B cell (primary cell): ENCODE measurements at regions not wholly inside any gene's neighbourhood (a gene's known extent, or its start where the extent isn't known, plus 50 kb on each side); places are given as distances from the start of the nearest gene placed in this dataset.

ENCODE experiments used
- ATAC-seq: fragments of 200-7000 bp; cut with Tn5 transposase; one replicate; pipeline ENCODE4 v1.10.0; 2021; ENCODE audit warnings: low read depth, mild to moderate bottlenecking, moderate number of reproducible peaks, moderate library complexity
- CTCF ChIA-PET: fragments of 350-600 bp; sonication (Branson Sonifier 250); formaldehyde crosslinking; loops from one replicate; lab custom pipeline; 2021; ENCODE audit warnings: antibody characterized with exemption, inconsistent platforms; lab: Charles Lee
- POLR2A ChIA-PET: fragments of 350-600 bp; sonication (Branson Sonifier 250); formaldehyde crosslinking; loops from one replicate; lab custom pipeline; 2021; ENCODE audit warnings: antibody characterized with exemption; lab: Charles Lee
- DNase-seq: peaks from one replicate; pipeline ENCODE4 v3.0.0; 2013
- H2AFZ ChIP-seq: 2 replicates; pipeline ENCODE4 v1.6.1; 2012; ENCODE audit warnings: mild to moderate bottlenecking, low read depth, low read length; ENCODE audit not compliant: insufficient read depth, poor library complexity, severe bottlenecking
- H3K27ac ChIP-seq, 2 donors: 1 replicate in 1 of 2; 2 replicates in 1 of 2; pipeline ENCODE4 v1.5.1; 2012 to 2013; ENCODE audit warnings: low read length in 2 of 2, mild to moderate bottlenecking in 2 of 2, moderate library complexity in 1 of 2
- H3K27me3 ChIP-seq, 4 experiments: fragments of 200-600 bp in 1 of 4; sonication (generic) in 1 of 4; replicated peaks in 1 of 4; 1 replicate in 2 of 4; 2 replicates in 2 of 4; pipeline versions ENCODE4 v1.6.1 to v1.7.0; 2013 to 2016; ENCODE audit warnings: low read length in 3 of 4, mild to moderate bottlenecking in 2 of 4, mixed read lengths in 1 of 4, moderate library complexity in 1 of 4; ENCODE audit not compliant: insufficient read depth in 4 of 4, control insufficient read depth in 3 of 4; ENCODE audit errors: control extremely low read depth in 1 of 4
- H3K36me3 ChIP-seq, 2 experiments: replicated peaks in 1 of 2; 1 replicate in 1 of 2; 2 replicates in 1 of 2; pipeline versions ENCODE4 v1.6.1 to v1.7.1; 2013; ENCODE audit warnings: low read length in 1 of 2; ENCODE audit not compliant: insufficient read depth in 2 of 2, control insufficient read depth in 1 of 2; ENCODE audit errors: control extremely low read depth in 1 of 2, extremely low read depth in 1 of 2
- H3K4me1 ChIP-seq, 2 donors: fragments of 200-600 bp in 1 of 2; sonication (generic) in 1 of 2; 1 replicate in 1 of 2; 2 replicates in 1 of 2; pipeline versions ENCODE4 v1.5.1 to v1.6.1; 2013 to 2017; ENCODE audit warnings: low read length in 2 of 2; ENCODE audit not compliant: control insufficient read depth in 2 of 2, insufficient read depth in 2 of 2
- H3K4me2 ChIP-seq: replicated peaks from 2 replicates; pipeline ENCODE3; 2012; ENCODE audit warnings: mild to moderate bottlenecking, low read depth, low read length; ENCODE audit not compliant: poor library complexity, severe bottlenecking
- H3K4me3 ChIP-seq, 5 experiments: fragments of 200-600 bp in 1 of 5; sonication (generic) in 1 of 5; 1 replicate in 3 of 5; 2 replicates in 2 of 5; pipeline versions ENCODE4 v1.5.1 to v1.7.0; 2011 to 2016; ENCODE audit warnings: low read length in 4 of 5, mild to moderate bottlenecking in 4 of 5, low read depth in 2 of 5, control low read depth in 1 of 5, moderate library complexity in 1 of 5; ENCODE audit not compliant: insufficient read depth in 1 of 5; ENCODE audit errors: control extremely low read depth in 1 of 5, extremely low read depth in 1 of 5
- H3K79me2 ChIP-seq: fragments of 200-600 bp; sonication (generic); one replicate; pipeline ENCODE4 v1.6.0; 2016; ENCODE audit warnings: low read length; ENCODE audit not compliant: control insufficient read depth, insufficient read depth
- H3K9ac ChIP-seq: fragments of 200-600 bp; sonication (generic); 2 replicates; pipeline ENCODE4 v1.6.1; 2017; ENCODE audit warnings: mild to moderate bottlenecking, low read length, moderate library complexity
- H3K9me3 ChIP-seq, 3 donors: one replicate each; pipeline versions ENCODE4 v1.6.1 to v1.7.1; 2013; ENCODE audit warnings: low read length in 2 of 3; ENCODE audit not compliant: control insufficient read depth in 2 of 3, insufficient read depth in 1 of 3; ENCODE audit errors: control extremely low read depth in 1 of 3
- H4K20me1 ChIP-seq: 2 replicates; pipeline ENCODE4 v1.6.0; 2012; ENCODE audit warnings: mild to moderate bottlenecking, low read length; ENCODE audit not compliant: insufficient read depth, control insufficient read depth, poor library complexity, severe bottlenecking
- H3K27ac Mint-ChIP-seq: one replicate; pipeline ENCODE4 v1.8.0; 2021; ENCODE audit warnings: mixed read lengths
- H3K27me3 Mint-ChIP-seq: one replicate; pipeline ENCODE4 v1.8.0; 2021; ENCODE audit warnings: mixed read lengths
- H3K4me1 Mint-ChIP-seq: one replicate; pipeline ENCODE4 v1.8.0; 2021; ENCODE audit warnings: mixed read lengths
- H3K4me3 Mint-ChIP-seq: one replicate; pipeline ENCODE4 v1.8.0; 2021; ENCODE audit warnings: mixed read lengths
- H3K9me3 Mint-ChIP-seq: one replicate; pipeline ENCODE4 v1.8.0; 2022; ENCODE audit warnings: mixed read lengths; ENCODE audit not compliant: insufficient read depth
- CTCF ChIP-seq: fragments of 200-600 bp; IDR thresholded peaks from one replicate; pipeline ENCODE4 v1.8.0; 2022; ENCODE audit warnings: antibody characterized with exemption, mild to moderate bottlenecking
- EZH2 ChIP-seq: IDR thresholded peaks from 2 replicates; pipeline ENCODE4 v1.6.1; 2012; ENCODE audit warnings: borderline replicate concordance, low read depth, mild to moderate bottlenecking, moderate library complexity, low read length; ENCODE audit not compliant: insufficient read depth, poor library complexity, severe bottlenecking
- WGBS: methylation state at CpG from one replicate; pipeline ENCODE4 v1.1.5; 2013; ENCODE audit warnings: missing lambda C conversion rate; ENCODE audit not compliant: insufficient coverage; 5-methylcytosine and 5-hydroxymethylcytosine counted together
- intact Hi-C: fragments of 100-400 bp; cut with micrococcal nuclease; formaldehyde crosslinking; loops from one replicate; pipeline ENCODE4 v1.10.0; 2022

GRCh38 chr14:87830443-87831096 lies 162.4 kb downstream of the GALC start:
- ATAC-seq (no peak), DNase-seq (no peak)
- H3K79me2 ChIP-seq, result no peaks in the 10 kb centered on the region
- 33% methylated on average over 1 of the region's 2 CpGs for WGBS
- Mint-ChIP-seq H3K27ac (no peak overlapping the region), H3K27me3 (no peaks in the 10 kb centered on the region), H3K9me3 (no peaks in the 10 kb centered on the region), H3K4me1 (no peaks in the 10 kb centered on the region), H3K4me3 (no peak overlapping the region)
- H3K27me3 ChIP-seq, result peaks cover 0 to 6% (median 0%) of the 10 kb centered on the region in 4 experiments
- ChIA-PET POLR2A (no interaction called here), CTCF (no interaction called here)
- no peaks in the 10 kb centered on the region for H3K4me1 ChIP-seq
- no peak overlapping the region for H2AFZ ChIP-seq
- H3K9me3 ChIP-seq, result no peaks in the 10 kb centered on the region
- H3K9ac ChIP-seq, result no peak overlapping the region
- H3K27ac ChIP-seq, result no peak overlapping the region
- no peak overlapping the region for H3K4me2 ChIP-seq
- intact Hi-C loops, result no loop called here
- no peaks in the 10 kb centered on the region for H3K36me3 ChIP-seq
- H4K20me1 ChIP-seq, result no peaks in the 10 kb centered on the region
- TF ChIP-seq EZH2 (no peak), CTCF (no peak)
- no peak overlapping the region for H3K4me3 ChIP-seq

- POLR2A ChIA-PET, result no interaction called here
- no peak overlapping the region for H3K27ac ChIP-seq
- H3K4me3 ChIP-seq, result no peak overlapping the region
- peaks cover 0 to 6% (median 0%) of the 10 kb centered on the region in 4 experiments for H3K27me3 ChIP-seq
- no peaks in the 10 kb centered on the region for H4K20me1 ChIP-seq
- H3K4me1 Mint-ChIP-seq, result no peaks in the 10 kb centered on the region
- DNase-seq, result no peak
- H3K4me2 ChIP-seq, result no peak overlapping the region
- H2AFZ ChIP-seq, result no peak overlapping the region
- H3K36me3 ChIP-seq, result no peaks in the 10 kb centered on the region
- TF ChIP-seq CTCF, result no peak
- TF ChIP-seq EZH2, result no peak
- no peak overlapping the region for H3K9ac ChIP-seq
- no peaks in the 10 kb centered on the region for H3K27me3 Mint-ChIP-seq
- no peak overlapping the region for H3K27ac Mint-ChIP-seq
- no peaks in the 10 kb centered on the region for H3K9me3 ChIP-seq
- no peak overlapping the region for H3K4me3 Mint-ChIP-seq
- intact Hi-C loops, result no loop called here
- no peaks in the 10 kb centered on the region for H3K9me3 Mint-ChIP-seq
- no peak for ATAC-seq
- H3K79me2 ChIP-seq, result no peaks in the 10 kb centered on the region
- no peaks in the 10 kb centered on the region for H3K4me1 ChIP-seq
- CTCF ChIA-PET, result no interaction called here
Observed at GRCh38 chr14:87829543-87829942, 163.4 kb downstream of the GALC start.
